Esophagus squamous epithelium (tissue), 5 donors: ENCODE measurements at regions not wholly inside any gene's neighbourhood (a gene's known extent, or its start where the extent isn't known, plus 50 kb on each side); places are given as distances from the start of the nearest gene placed in this dataset.
"Not testable (repeated sequence)": the region's sequence is repeated elsewhere in the genome, so short reads cannot be mapped to it uniquely, and the experiment has no call there.

Experiments used
- DNase-seq: peaks from one replicate; lab custom pipeline; 2025; lab: John Stamatoyannopoulos, UW
- H3K27ac ChIP-seq, 4 donors: fragments of 200-600 bp; sonication (generic); one replicate each; pipeline ENCODE4 v1.5.1; 2016 to 2019; ENCODE audit warnings: mild to moderate bottlenecking in 1 of 4
- H3K27me3 ChIP-seq, 4 donors: fragments of 200-600 bp; sonication (generic); 1 replicate in 3 of 4; 2 replicates in 1 of 4; pipeline versions ENCODE4 v1.5.1 to v1.6.0; 2017 to 2021; ENCODE audit warnings: antibody characterized with exemption in 1 of 4
- H3K36me3 ChIP-seq, 3 donors: fragments of 200-600 bp; sonication (generic); one replicate each; pipeline ENCODE4 v1.5.1; 2016 to 2019
- H3K4me1 ChIP-seq, 3 donors: fragments of 200-600 bp; sonication (generic); one replicate each; pipeline ENCODE4 v1.5.1; 2017 to 2019
- H3K4me3 ChIP-seq, 4 donors: fragments of 200-600 bp; sonication (generic); 1 replicate in 3 of 4; 2 replicates in 1 of 4; pipeline ENCODE4 v1.5.1; 2016 to 2019; ENCODE audit warnings: mild to moderate bottlenecking in 2 of 4, moderate library complexity in 1 of 4
- H3K9me3 ChIP-seq, 3 donors: fragments of 200-600 bp; sonication (generic); one replicate each; pipeline ENCODE4 v1.5.1; 2016 to 2019
- POLR2A ChIP-seq, 4 donors: fragments of 450-650 bp; IDR thresholded peaks; one replicate each; pipeline ENCODE4 v1.6.1; 2017; ENCODE audit warnings: antibody characterized with exemption in 4 of 4, mild to moderate bottlenecking in 4 of 4, moderate library complexity in 3 of 4
- WGBS, 2 donors: methylation state at CpG; one replicate each; pipeline ENCODE4 v1.1.5; 2018; 5-methylcytosine and 5-hydroxymethylcytosine counted together
- intact Hi-C: fragments of 100-400 bp; cut with DNase I; formaldehyde crosslinking; loops from one replicate; pipeline ENCODE4 v1.15.0; 2022
- TF ChIP-seq, protein P1 (sequence below), 6 experiments: fragments of 450-650 bp in 4 of 6; fragments of 200-600 bp in 2 of 6; sonication (generic) in 2 of 6; IDR thresholded peaks; one replicate each; pipeline ENCODE4 v1.5.1; 2016 to 2019; ENCODE audit warnings: antibody characterized with exemption in 6 of 6, mild to moderate bottlenecking in 4 of 6, moderate library complexity in 4 of 6
- donor health status: DM: yes; HTN: yes; CAD: no.

DNA sequence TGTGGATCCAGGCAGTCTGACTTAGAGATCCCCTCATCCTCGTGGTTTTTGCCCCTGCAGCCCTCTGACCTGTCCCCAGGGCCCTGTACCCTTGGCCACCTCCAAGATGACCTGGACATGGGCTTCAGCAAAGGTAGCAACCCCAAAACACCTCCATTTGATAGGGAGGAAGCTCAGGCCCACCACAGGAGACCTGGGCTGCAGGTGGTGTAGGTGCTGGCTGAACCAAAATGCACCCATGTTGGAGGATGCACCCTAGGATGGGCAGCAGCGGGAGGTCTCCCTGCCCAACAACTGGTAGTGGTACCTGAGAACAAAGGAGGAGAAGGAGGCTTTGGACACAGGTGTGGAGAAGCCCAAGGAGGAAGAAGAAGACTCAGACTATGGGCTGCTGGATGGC is 188.7 kb downstream of the ZNF716 start:
- intact Hi-C loops = no loop called here
- 14 to 31% methylated on average over 1 to 2 of the region's 2 CpGs for WGBS, 2 donors
- H3K9me3 ChIP-seq = peaks cover 0 to 10% (median 0%) of the 10 kb centered on the region in 3 donors
- no peak overlapping the region for H3K4me3 ChIP-seq
- no peak overlapping the region for H3K27ac ChIP-seq
- H3K4me1 ChIP-seq = no peaks in the 10 kb centered on the region
- TF ChIP-seq, protein P1, sequence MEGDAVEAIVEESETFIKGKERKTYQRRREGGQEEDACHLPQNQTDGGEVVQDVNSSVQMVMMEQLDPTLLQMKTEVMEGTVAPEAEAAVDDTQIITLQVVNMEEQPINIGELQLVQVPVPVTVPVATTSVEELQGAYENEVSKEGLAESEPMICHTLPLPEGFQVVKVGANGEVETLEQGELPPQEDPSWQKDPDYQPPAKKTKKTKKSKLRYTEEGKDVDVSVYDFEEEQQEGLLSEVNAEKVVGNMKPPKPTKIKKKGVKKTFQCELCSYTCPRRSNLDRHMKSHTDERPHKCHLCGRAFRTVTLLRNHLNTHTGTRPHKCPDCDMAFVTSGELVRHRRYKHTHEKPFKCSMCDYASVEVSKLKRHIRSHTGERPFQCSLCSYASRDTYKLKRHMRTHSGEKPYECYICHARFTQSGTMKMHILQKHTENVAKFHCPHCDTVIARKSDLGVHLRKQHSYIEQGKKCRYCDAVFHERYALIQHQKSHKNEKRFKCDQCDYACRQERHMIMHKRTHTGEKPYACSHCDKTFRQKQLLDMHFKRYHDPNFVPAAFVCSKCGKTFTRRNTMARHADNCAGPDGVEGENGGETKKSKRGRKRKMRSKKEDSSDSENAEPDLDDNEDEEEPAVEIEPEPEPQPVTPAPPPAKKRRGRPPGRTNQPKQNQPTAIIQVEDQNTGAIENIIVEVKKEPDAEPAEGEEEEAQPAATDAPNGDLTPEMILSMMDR (IDR thresholded peaks at IDR 0.05) = no peak
- no peak for TF ChIP-seq POLR2A (IDR thresholded peaks at IDR 0.05)
- DNase-seq = no peak
- no peaks in the 10 kb centered on the region for H3K36me3 ChIP-seq
- no peaks in the 10 kb centered on the region for H3K27me3 ChIP-seq

DNA sequence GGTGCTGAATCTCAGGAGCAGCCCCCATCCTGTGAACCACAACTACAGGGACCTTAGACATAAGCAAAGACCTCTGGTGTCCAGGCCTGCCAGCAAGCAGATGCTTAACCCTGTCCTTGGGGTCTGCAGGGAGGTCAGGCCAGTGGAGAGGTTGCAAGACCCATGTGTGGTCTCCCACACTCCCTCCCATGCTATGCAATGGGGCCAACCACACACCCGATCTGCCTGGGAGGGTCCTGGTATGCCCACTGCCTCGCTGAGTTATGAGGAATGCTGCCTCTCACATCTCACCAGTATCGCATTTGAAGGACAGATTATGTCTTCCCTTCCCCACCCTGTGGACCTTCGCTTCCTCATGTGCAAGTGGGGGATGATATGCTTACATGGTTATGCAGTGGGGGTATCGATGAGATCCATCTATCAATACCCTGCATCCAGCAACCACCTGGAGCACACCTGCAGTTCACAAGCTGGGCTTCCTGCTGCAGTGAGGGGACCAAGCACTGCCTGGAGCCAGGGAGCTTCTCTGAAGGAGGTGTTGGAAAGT is 191.6 kb downstream of the ZNF716 start:
- H3K9me3 ChIP-seq = peaks cover 0 to 27% (median 0%) of the 10 kb centered on the region in 3 donors
- intact Hi-C loops = no loop called here
- H3K27ac ChIP-seq = no peak overlapping the region
- H3K27me3 ChIP-seq = no peaks in the 10 kb centered on the region
- H3K4me3 ChIP-seq = no peak overlapping the region
- 90 to 94% methylated on average over 2 to 3 of the region's 5 CpGs for WGBS, 2 donors
- no peak for TF ChIP-seq POLR2A (IDR thresholded peaks at IDR 0.05)
- TF ChIP-seq, protein P1 (IDR thresholded peaks at IDR 0.05) = no peak
- no peak for DNase-seq
- H3K4me1 ChIP-seq = no peaks in the 10 kb centered on the region
- H3K36me3 ChIP-seq = no peaks in the 10 kb centered on the region

DNA sequence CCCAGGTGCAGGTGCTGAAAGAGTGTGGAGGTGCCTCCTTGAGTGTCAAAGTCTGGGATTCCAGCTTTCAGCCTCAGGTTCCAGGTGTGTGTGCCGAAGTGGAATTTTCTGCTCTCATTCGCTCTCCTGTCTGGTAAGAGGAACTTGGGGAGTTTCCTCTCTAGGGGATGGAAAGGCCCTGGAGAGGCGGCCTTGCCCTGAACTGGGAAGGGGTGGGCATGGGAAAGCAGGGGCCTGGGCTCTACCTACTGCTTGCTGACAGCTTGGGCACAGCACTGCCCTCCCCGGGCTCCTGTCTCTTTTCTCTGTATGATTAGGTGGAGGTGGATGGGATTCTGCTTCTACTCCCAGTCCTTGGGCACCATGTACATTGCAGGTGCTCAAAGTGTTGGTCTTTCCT is 192.8 kb downstream of the ZNF716 start:
- Histone ChIP-seq H3K27ac (no peak overlapping the region), H3K4me1 (no peaks in the 10 kb centered on the region), H3K27me3 (no peaks in the 10 kb centered on the region), H3K9me3 (peaks cover 0 to 36% (median 0%) of the 10 kb centered on the region in 3 donors), H3K36me3 (no peaks in the 10 kb centered on the region), H3K4me3 (no peak overlapping the region)
- intact Hi-C loops = no loop called here
- TF ChIP-seq, protein P1 (IDR thresholded peaks at IDR 0.05) = no peak
- TF ChIP-seq POLR2A (IDR thresholded peaks at IDR 0.05) = no peak
- whole genome bisulfite sequencing, 2 donors = 60 to 86% methylated on average over 1 to 2 of the region's 4 CpGs
- DNase-seq = no peak

DNA sequence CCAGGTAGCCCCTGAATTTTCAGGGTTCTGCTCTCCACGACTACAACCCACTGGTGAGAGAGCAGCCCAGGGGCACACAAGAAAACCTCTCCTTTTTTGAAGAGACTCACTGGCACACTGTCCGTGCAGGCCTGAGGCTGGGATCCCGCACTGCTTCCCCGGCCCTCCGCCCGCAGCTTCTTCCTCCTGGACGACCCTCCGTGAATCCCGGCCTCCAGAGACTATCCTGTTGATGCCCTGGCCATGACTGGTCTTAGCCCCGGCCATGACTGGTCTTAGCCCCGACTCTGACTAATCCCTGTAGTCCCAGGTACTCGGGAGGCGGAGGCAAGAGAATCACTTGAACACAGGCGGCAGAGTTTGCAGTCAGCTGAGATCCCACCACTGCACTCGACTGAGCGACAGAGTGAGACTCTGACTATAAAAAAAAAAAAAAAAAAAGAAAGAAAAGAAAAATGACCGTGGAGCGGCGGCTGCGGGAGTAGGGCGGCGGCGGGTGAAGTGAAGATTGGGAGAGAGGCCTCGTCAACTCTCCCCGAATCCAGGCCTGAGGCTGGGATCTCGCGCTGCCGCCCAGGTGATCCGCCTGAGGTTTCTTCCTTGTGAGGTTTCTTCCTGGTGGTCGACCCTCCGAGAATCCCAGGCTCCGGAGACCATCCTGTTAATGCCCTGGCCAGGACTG is 196.4 kb downstream of the ZNF716 start:
- H3K4me1 ChIP-seq = no peaks in the 10 kb centered on the region
- intact Hi-C loops = no loop called here
- TF ChIP-seq, protein P1 (IDR thresholded peaks at IDR 0.05) = no peak
- TF ChIP-seq POLR2A (IDR thresholded peaks at IDR 0.05) = no peak
- no peak for DNase-seq
- H3K9me3 ChIP-seq = peaks cover 0 to 69% (median 0%) of the 10 kb centered on the region in 3 donors
- WGBS, 2 donors = 84 to 92% methylated on average over 19 to 21 of the region's 32 CpGs
- no peaks in the 10 kb centered on the region for H3K36me3 ChIP-seq
- H3K4me3 ChIP-seq = no peak overlapping the region
- no peaks in the 10 kb centered on the region for H3K27me3 ChIP-seq
- H3K27ac ChIP-seq = no peak overlapping the region

DNA sequence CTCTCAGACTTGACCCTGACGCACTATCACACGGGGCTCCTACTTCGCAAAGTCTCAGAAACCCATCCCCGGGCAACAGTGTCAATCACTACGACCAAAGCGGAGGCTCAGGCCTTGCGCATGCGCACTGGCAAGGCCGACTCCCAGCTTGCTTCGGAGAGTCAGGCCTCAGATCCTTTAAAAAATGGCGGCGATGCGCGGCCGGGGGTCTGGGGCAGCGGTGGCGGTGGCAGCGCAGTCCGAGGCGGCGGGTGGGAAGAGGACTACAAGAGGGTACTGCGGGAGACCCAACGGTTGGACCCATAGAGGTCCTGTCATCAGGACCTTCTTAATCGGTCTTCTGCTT is 196.9 kb downstream of the ZNF716 start:
- Histone ChIP-seq H3K4me1 (no peaks in the 10 kb centered on the region), H3K27ac (no peak overlapping the region), H3K9me3 (peaks cover 0 to 69% (median 0%) of the 10 kb centered on the region in 3 donors), H3K27me3 (no peaks in the 10 kb centered on the region), H3K4me3 (no peak overlapping the region), H3K36me3 (no peaks in the 10 kb centered on the region)
- intact Hi-C loops = no loop called here
- TF ChIP-seq, protein P1 (IDR thresholded peaks at IDR 0.05) = no peak
- TF ChIP-seq POLR2A (IDR thresholded peaks at IDR 0.05) = no peak
- WGBS, 2 donors = 70 to 86% methylated on average over 2 to 9 of the region's 24 CpGs
- DNase-seq = no peak

DNA sequence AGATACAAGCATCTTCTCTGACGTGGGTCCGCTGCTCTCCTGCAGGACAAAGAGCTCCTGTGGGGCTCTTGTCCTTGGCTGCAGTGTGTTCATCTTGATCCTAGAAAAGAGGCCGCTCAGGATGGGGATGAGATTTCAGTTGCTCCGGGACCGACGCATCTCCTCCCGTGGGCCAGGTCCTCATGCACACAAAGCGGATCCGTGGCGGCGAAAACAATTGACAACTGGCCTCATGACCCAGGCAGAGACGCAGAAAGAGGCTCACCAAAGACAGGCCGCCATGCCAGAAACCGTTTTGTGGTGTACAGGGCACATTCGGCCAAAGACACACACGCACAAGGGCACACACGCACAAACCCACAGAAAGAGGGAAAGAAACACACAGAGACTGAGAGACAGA is 200.4 kb downstream of the ZNF716 start:
- H3K36me3 ChIP-seq, H3K27ac ChIP-seq, H3K27me3 ChIP-seq, H3K4me1 ChIP-seq, H3K4me3 ChIP-seq, DNase-seq, intact Hi-C loops: not testable (repeated sequence)
- 70 to 77% methylated on average over 2 to 7 of the region's 17 CpGs for WGBS, 2 donors
- H3K9me3 ChIP-seq = peaks cover 0 to 88% (median 0%) of the 10 kb centered on the region in 3 donors
